BE2C (cell line): ENCODE measurements at regions not wholly inside any gene's neighbourhood (a gene's known extent, or its start where the extent isn't known, plus 50 kb on each side); places are given as distances from the start of the nearest gene placed in this dataset.

Experiments
- DNase-seq: peaks from one replicate; pipeline ENCODE4 v3.0.0-alpha.2; 2020
- H3K27me3 ChIP-seq: fragments of 250-450 bp; sonication (Bioruptor Pico); 2 replicates; pipeline ENCODE4 v1.5.1; 2020; ENCODE audit warnings: mild to moderate bottlenecking
- H3K36me3 ChIP-seq: fragments of 250-450 bp; sonication (Bioruptor Pico); 2 replicates; pipeline ENCODE4 v1.5.1; 2020; ENCODE audit warnings: mild to moderate bottlenecking
- H3K4me1 ChIP-seq: fragments of 250-450 bp; sonication (Bioruptor Pico); 2 replicates; pipeline ENCODE4 v1.5.1; 2020
- H3K4me3 ChIP-seq: 2 replicates; pipeline ENCODE4 v1.5.1; 2011; ENCODE audit warnings: low read depth, low read length
- H3K9me3 ChIP-seq: fragments of 250-450 bp; sonication (Bioruptor Pico); 2 replicates; pipeline ENCODE4 v1.5.1; 2020
- TF ChIP-seq, protein P1 (sequence below): IDR thresholded peaks from 2 replicates; pipeline ENCODE4 v1.5.1; 2012; ENCODE audit warnings: mild to moderate bottlenecking, low read depth, low read length

DNA sequence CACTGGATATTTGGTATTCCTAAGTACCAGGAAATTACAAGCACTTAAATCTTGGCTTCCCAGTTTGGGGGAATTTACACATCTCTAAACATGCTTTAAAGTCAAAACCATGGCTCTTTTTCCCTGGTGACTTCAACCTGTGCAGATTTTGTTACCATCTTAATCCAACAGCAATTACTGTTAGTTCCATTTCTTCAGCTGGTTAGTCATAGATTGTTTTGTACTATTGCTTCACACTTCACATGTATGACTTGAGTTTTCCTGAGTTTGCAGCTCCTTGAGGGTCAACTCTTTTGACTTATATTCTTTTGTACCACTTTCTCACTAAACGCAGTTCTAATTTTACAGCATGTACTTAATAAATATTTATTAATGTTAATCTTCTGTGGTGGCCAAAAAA, 203.4 kb upstream of the RND3 start:
- TF ChIP-seq, protein P1, sequence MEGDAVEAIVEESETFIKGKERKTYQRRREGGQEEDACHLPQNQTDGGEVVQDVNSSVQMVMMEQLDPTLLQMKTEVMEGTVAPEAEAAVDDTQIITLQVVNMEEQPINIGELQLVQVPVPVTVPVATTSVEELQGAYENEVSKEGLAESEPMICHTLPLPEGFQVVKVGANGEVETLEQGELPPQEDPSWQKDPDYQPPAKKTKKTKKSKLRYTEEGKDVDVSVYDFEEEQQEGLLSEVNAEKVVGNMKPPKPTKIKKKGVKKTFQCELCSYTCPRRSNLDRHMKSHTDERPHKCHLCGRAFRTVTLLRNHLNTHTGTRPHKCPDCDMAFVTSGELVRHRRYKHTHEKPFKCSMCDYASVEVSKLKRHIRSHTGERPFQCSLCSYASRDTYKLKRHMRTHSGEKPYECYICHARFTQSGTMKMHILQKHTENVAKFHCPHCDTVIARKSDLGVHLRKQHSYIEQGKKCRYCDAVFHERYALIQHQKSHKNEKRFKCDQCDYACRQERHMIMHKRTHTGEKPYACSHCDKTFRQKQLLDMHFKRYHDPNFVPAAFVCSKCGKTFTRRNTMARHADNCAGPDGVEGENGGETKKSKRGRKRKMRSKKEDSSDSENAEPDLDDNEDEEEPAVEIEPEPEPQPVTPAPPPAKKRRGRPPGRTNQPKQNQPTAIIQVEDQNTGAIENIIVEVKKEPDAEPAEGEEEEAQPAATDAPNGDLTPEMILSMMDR: no peak
- H3K27me3 ChIP-seq: no peaks in the 10 kb centered on the region
- no peak overlapping the region for H3K4me3 ChIP-seq
- H3K36me3 ChIP-seq: no peaks in the 10 kb centered on the region
- no peaks in the 10 kb centered on the region for H3K4me1 ChIP-seq
- no peaks in the 10 kb centered on the region for H3K9me3 ChIP-seq
- DNase-seq: no peak

DNA sequence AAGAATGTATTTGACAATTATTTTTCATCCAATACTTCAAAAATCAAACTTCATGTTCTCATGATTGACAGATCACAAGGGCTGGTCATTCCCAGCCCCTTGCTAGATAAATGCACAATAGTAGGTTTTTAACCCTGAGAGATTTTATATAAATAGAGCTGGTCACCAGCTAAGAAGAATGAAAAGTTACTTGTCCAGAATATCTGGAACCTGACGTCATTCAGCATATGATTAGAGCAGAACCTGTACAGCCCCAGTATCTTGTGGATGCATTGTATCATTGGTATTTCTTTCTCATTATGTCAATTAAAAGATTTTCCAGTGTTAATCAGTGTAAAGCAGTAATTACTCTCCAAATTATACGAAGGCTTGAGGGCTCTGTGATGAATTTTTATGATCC, 202.8 kb upstream of the RND3 start:
- DNase-seq: no peak
- Histone ChIP-seq H3K4me3 (no peak overlapping the region), H3K4me1 (no peaks in the 10 kb centered on the region), H3K27me3 (no peaks in the 10 kb centered on the region), H3K9me3 (no peaks in the 10 kb centered on the region), H3K36me3 (no peaks in the 10 kb centered on the region)
- TF ChIP-seq, protein P1: no peak

DNA sequence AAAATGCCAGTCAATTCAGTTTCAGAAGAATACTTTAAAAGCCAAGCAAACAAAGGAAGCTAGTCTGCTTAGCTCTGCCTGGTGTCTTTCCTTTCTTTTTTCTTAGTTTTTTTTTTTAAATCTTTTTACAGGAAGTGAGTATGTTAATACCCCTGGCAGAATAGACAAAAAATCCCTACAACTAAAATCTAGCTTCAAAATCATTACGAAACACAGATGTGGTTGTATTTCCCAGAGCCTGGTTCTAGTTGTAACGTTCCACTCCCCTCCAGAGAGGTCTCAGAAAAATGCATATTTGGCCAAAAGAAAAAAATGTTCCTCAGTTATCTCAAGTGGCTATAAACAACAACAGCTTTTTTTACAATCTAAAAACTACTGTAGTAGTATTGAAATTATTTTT, 202.1 kb upstream of the RND3 start:
- DNase-seq: no peak
- H3K4me3 ChIP-seq: no peak overlapping the region
- no peaks in the 10 kb centered on the region for H3K27me3 ChIP-seq
- no peaks in the 10 kb centered on the region for H3K9me3 ChIP-seq
- TF ChIP-seq, protein P1: no peak
- no peaks in the 10 kb centered on the region for H3K4me1 ChIP-seq
- no peaks in the 10 kb centered on the region for H3K36me3 ChIP-seq

DNA sequence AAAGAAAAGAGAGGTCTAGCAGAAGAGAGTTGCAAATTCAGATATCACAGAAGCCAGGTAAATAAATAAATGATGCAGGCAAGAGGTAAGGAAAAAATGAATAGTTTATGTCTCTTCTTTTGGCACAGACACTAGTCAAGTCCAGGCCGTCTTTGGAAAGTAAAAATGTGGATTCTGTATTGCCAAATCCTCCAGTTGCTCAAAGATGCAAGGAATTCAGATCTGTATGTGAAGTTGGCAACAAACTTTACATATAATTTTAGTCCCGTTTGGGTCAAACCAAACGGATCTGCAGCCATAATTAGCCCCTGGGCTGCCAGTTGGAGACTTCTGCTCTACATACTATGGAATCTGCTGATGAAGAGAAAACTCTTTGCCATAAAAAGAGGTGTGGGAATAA, 200.5 kb upstream of the RND3 start:
- Histone ChIP-seq H3K4me1 (no peaks in the 10 kb centered on the region), H3K36me3 (no peaks in the 10 kb centered on the region), H3K4me3 (no peak overlapping the region), H3K9me3 (no peaks in the 10 kb centered on the region), H3K27me3 (no peaks in the 10 kb centered on the region)
- TF ChIP-seq, protein P1: no peak
- DNase-seq: no peak

DNA sequence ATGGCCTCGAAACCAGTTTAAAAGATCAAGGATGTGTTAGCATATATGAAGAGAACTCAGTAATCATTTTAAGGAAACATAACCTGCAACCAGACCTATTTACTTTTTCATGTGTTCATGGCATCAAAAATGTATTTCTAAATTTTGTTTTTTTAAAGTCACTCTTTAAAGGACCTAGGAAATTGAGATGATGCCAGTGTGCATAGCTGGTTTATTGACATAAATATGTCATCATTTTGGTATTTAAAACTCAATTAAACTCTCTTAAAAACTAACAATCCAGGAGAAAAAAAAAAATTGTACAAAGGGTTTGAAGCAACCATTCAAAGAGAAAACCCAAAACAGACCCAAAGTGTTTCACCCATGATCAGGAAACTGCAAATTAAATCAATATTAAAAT, 198.9 kb upstream of the RND3 start:
- H3K4me1 ChIP-seq: no peaks in the 10 kb centered on the region
- TF ChIP-seq, protein P1: no peak
- H3K27me3 ChIP-seq: no peaks in the 10 kb centered on the region
- H3K36me3 ChIP-seq: no peaks in the 10 kb centered on the region
- H3K9me3 ChIP-seq: no peaks in the 10 kb centered on the region
- no peak overlapping the region for H3K4me3 ChIP-seq
- no peak for DNase-seq

DNA sequence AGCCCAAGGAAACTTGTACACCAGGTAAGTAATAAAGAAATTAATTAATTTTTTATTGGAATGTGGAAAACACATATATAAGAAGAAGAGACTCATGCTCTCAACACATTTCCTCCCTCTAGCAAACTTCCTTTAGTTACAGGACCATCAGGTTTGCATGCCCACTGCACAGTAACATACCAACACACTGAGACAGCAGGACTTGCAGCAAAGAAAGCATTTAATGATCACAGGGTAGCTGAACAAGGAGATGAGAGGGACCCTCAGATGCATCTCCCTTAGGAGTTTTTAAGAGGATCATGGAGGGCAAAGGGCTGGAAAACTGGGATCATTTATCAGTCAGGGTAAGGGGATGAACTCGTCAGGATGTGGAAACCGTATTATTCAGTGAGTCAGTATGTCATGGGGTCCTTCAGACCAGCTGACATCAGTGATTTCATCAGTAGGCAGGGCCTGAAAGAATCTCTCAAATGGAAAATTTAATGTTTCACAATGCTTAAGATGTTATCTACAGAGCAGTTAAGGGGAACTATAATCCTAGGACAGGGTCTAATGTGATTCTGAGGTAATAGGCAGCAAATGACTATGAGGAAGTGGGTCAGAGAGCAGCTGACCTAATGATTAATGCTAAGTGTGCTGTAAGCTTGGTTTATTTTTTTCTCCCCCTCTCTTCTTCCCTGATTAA, 193.8 kb upstream of the RND3 start:
- no peaks in the 10 kb centered on the region for H3K36me3 ChIP-seq
- no peaks in the 10 kb centered on the region for H3K9me3 ChIP-seq
- TF ChIP-seq, protein P1: no peak
- H3K4me1 ChIP-seq: no peaks in the 10 kb centered on the region
- no peak overlapping the region for H3K4me3 ChIP-seq
- no peaks in the 10 kb centered on the region for H3K27me3 ChIP-seq
- peak; percentile 10 for DNase-seq
